ENCODE measurements at regions not wholly inside any gene's neighbourhood (a gene's known extent, or its start where the extent isn't known, plus 50 kb on each side); places are given as distances from the start of the nearest gene placed in this dataset.
"Not testable (repeated sequence)": the region's sequence is repeated elsewhere in the genome, so short reads cannot be mapped to it uniquely, and the experiment has no call there.

DNA sequence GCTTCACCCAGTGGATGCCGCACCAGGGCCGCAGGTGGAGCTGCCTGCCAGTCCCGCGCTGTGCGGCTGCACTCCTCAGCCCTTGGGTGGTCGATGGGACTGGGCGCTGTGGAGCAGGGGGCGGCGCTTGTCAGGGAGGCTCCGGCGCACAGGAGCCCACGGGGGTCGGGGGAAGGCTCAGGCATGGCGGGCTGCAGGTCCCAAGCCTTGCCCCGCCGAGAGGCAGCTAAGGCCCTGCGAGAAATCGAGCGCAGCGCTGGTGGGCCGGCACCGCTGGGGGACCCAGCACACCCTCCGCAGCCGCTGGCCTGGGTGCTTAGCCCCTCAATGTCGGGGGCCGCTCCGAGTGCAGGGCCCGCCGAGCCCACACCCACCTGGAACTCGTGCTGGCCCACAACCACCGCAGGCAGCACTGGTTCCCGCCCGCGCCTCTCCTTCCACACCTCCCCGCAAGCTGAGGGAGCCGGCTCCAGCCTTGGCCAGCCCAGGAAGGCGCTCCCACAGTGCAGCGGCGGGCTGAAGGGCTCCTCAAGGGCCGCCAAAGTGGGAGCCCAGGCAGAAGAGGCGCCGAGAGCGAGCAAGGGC lies 725.5 kb upstream of the CA10 start:
- H3K9me3 Mint-ChIP-seq, result peaks cover 31% of the 10 kb centered on the region
- H3K4me1 Mint-ChIP-seq (ENCODE audit: low read depth); H3K36me3 Mint-ChIP-seq (ENCODE audit: low read depth); H3K27ac Mint-ChIP-seq; DNase-seq (ENCODE audit: low spot score); H3K27me3 Mint-ChIP-seq (ENCODE audit: low read depth); H3K4me3 Mint-ChIP-seq: not testable (repeated sequence)

DNA sequence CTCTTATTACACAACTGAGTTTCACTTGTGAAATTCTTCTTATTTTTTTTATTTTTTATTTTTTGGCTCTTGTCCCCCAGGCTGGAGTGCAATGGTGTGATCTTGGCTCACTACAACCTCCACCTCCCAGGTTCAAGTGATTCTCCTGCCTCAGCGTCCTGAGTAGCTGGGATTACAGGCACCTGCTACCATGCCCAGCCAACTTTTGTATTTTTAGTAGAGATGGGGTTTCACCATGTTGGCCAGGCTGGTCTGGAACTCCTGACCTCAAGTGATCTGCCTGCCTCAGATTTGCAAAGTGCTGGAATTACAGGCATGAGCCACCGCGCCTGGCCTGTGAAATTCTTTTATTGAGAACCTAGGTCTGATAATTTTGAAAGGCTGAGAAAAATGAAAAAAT lies 688.3 kb upstream of the CA10 start:
- not testable (repeated sequence) for H3K4me1 Mint-ChIP-seq (ENCODE audit: low read depth); H3K27ac Mint-ChIP-seq; H3K36me3 Mint-ChIP-seq (ENCODE audit: low read depth); DNase-seq (ENCODE audit: low spot score); H3K4me3 Mint-ChIP-seq; H3K27me3 Mint-ChIP-seq (ENCODE audit: low read depth)
- peaks cover 16% of the 10 kb centered on the region for H3K9me3 Mint-ChIP-seq

DNA sequence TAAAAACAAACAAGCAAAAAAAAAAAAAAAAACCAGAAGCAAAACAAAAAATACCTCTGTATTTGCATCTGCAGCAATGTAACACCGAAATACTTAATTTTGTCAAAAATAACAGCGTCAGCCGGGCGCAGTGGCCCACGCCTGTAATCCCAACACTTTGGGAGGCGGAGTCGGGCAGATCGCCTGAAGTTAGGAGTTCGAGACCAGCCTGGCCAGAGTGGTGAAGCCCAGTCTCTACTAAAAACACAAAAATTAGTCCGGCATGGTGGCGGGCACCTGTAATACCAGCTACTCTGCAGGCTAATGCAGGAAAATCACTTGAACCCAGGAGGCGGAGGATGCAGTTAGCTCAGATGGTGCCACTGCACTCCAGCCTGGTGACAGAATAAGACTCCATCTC lies 683.5 kb upstream of the CA10 start:
- Mint-ChIP-seq H3K9me3 (peaks cover 33% of the 10 kb centered on the region), H3K27ac (no peak overlapping the region), H3K4me3 (no peak overlapping the region), H3K4me1 (ENCODE audit: low read depth) (no peaks in the 10 kb centered on the region), H3K36me3 (ENCODE audit: low read depth) (no peaks in the 10 kb centered on the region), H3K27me3 (ENCODE audit: low read depth) (no peaks in the 10 kb centered on the region)
- no peak for DNase-seq (ENCODE audit: low spot score)

DNA sequence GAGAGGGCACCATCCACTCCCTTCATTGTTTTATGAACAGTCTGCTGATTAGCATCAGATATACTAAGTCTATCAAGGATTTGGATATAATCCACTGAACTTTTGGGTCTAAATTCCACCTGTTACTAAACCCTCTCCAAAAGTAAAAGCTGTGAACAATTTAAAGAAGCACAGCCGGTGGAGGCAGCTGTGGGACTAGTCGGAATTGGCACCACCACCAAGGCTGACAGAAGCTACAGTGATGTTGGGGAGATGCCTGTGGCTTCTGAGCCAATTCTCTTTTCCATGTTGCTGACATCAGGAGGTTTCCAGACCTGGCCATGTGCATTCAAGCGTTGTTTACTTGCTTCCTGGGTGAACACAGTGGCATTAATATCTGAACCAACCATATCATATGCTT lies 679.0 kb upstream of the CA10 start:
- Mint-ChIP-seq H3K4me3 (no peak overlapping the region), H3K9me3 (peaks cover 30% of the 10 kb centered on the region), H3K4me1 (ENCODE audit: low read depth) (no peaks in the 10 kb centered on the region), H3K27me3 (ENCODE audit: low read depth) (no peaks in the 10 kb centered on the region), H3K36me3 (ENCODE audit: low read depth) (no peaks in the 10 kb centered on the region), H3K27ac (no peak overlapping the region)
- DNase-seq (ENCODE audit: low spot score), result no peak

DNA sequence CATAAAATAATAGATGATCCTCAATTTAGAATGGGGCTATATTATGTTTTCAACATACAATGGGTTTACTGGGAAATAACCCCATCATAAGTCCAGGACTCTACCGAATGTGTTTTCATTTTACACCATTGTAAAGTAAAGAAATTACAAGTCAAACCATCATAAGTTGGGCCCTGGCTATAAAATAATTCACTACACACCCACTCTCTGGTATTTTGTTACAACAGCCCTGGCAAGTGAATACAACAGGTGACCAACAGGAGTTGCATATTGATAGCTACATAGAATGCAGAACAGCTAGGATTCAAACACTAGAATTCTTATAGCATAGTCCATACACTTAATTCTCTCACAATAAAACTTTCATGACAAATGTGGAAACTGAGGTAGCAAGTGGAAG lies 673.0 kb upstream of the CA10 start:
- Mint-ChIP-seq H3K27ac (no peak overlapping the region), H3K36me3 (ENCODE audit: low read depth) (no peaks in the 10 kb centered on the region), H3K4me1 (ENCODE audit: low read depth) (no peaks in the 10 kb centered on the region), H3K9me3 (peaks cover 15% of the 10 kb centered on the region), H3K27me3 (ENCODE audit: low read depth) (no peaks in the 10 kb centered on the region), H3K4me3 (no peak overlapping the region)
- no peak for DNase-seq (ENCODE audit: low spot score)

DNA sequence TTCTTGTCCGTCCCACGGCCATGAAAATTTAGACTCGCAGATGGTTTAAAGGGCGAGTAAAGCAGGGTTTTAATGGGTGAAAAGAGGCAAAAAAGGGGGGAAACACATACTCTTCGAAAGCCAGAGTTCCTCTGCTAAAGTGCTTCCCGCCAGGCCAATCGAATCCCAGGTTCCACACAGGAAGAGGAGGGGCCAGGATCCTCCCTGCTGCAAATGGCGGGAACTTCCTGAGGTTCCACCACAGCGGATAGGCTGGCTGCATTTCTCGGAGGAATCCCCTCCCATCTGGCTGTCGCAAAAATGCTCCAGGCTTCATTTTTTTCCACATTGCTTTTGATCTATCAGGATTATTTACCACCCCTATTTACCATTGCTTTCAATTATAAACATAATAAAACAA lies 670.1 kb upstream of the CA10 start:
- Mint-ChIP-seq H3K9me3 (peaks cover 12% of the 10 kb centered on the region), H3K36me3 (ENCODE audit: low read depth) (no peaks in the 10 kb centered on the region), H3K27ac (no peak overlapping the region), H3K4me3 (no peak overlapping the region), H3K4me1 (ENCODE audit: low read depth) (no peaks in the 10 kb centered on the region), H3K27me3 (ENCODE audit: low read depth) (no peaks in the 10 kb centered on the region)
- DNase-seq (ENCODE audit: low spot score), result no peak

DNA sequence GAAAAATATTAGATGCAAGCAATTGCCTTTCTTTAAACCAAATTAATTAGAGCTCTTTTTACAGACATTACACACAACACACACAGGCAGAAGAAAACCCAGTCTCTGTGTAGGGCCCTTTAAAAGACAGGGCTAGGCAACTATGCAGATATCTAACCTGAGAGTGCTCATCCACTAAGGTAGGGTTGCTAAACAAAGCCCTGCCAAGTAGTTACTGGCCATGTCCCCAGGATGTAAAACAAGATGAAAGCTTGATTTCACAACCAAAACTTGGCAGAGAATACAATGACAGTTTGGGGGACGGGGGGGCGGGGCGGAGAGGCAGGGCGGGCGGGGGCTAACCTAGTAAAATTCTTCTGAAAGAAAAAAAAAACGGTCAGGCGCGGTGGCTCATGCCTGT lies 669.0 kb upstream of the CA10 start:
- Mint-ChIP-seq H3K4me3 (no peak overlapping the region), H3K27ac (no peak overlapping the region), H3K9me3 (peaks cover 8% of the 10 kb centered on the region), H3K4me1 (ENCODE audit: low read depth) (no peaks in the 10 kb centered on the region), H3K36me3 (ENCODE audit: low read depth) (no peaks in the 10 kb centered on the region), H3K27me3 (ENCODE audit: low read depth) (no peaks in the 10 kb centered on the region)
- no peak for DNase-seq (ENCODE audit: low spot score)

DNA sequence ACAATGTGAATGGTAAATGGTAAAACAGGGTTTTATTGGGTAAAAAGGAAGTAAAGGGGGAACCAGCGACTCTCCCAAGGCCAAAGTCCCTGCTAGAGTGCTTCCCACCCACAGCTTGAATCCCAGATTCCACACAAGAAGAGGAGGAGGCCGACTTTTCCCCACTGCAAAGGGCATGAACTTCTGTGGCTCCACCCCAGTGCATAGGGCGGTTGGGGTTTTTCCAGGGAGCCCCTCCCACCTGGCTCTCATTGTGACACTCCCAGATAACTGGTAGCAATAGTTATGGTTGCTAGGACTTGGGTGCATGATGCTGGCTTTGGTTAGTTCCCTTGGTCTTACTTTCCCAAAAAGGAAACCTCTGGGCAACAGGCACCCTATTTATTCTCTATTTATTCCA lies 666.0 kb upstream of the CA10 start:
- no peak overlapping the region for H3K27ac Mint-ChIP-seq
- no peak for DNase-seq (ENCODE audit: low spot score)
- no peaks in the 10 kb centered on the region for H3K36me3 Mint-ChIP-seq (ENCODE audit: low read depth)
- H3K27me3 Mint-ChIP-seq (ENCODE audit: low read depth), result no peaks in the 10 kb centered on the region
- H3K9me3 Mint-ChIP-seq, result peaks cover 7% of the 10 kb centered on the region
- no peak overlapping the region for H3K4me3 Mint-ChIP-seq
- no peaks in the 10 kb centered on the region for H3K4me1 Mint-ChIP-seq (ENCODE audit: low read depth)

DNA sequence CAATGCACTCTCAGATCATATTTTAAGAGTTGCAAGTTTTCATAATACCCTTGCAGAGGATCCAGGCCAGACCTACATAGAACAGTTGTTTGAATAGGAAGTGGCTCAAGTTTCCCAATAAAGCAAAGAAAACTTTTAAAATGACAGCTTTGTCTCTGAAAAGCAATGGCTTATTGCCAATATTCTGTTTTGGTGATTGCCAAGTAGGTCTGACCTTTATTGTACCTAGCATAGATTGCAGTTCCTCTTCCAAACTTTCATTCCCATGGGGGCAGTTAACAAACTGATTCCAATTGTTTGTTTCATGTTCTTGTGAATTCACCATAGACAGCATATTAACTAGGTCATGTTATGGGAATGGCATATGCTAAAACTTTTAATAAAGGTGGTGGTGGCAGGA lies 664.6 kb upstream of the CA10 start:
- Mint-ChIP-seq H3K4me3 (no peak overlapping the region), H3K27ac (no peak overlapping the region), H3K27me3 (ENCODE audit: low read depth) (no peaks in the 10 kb centered on the region), H3K9me3 (peaks cover 7% of the 10 kb centered on the region), H3K36me3 (ENCODE audit: low read depth) (no peaks in the 10 kb centered on the region), H3K4me1 (ENCODE audit: low read depth) (no peaks in the 10 kb centered on the region)
- DNase-seq (ENCODE audit: low spot score), result no peak

DNA sequence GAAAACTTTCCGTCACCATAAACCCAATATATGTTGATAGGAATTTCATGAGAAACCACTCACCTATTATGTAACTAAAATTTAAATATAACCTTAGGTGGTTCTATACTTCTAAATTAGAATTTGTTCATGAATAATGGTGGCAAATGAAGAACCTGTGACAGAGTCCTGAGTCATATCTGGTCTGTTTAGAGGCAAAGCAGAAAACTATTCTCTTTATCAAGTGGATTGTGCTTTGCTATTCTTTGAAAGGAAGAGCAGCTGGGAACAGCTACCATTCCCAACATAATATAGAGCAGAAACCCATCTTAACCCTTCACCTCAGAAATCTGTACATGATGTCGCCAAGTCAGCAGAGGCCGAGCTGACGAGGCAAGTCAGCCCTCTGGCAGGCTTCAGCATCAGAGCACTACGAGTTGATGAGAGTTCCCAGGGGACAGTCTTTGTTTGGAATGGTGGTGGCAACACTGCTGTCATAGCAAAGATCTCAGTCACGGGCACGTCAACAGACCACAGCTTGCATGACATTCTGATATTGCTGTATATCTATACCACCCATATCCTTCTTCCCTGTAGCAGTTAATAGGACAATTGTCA lies 631.9 kb upstream of the CA10 start:
- no peak overlapping the region for H3K27ac Mint-ChIP-seq
- no peaks in the 10 kb centered on the region for H3K4me1 Mint-ChIP-seq (ENCODE audit: low read depth)
- no peak for DNase-seq (ENCODE audit: low spot score)
- peaks cover 14% of the 10 kb centered on the region for H3K9me3 Mint-ChIP-seq
- no peak overlapping the region for H3K4me3 Mint-ChIP-seq
- H3K27me3 Mint-ChIP-seq (ENCODE audit: low read depth), result no peaks in the 10 kb centered on the region
- no peaks in the 10 kb centered on the region for H3K36me3 Mint-ChIP-seq (ENCODE audit: low read depth)

DNA sequence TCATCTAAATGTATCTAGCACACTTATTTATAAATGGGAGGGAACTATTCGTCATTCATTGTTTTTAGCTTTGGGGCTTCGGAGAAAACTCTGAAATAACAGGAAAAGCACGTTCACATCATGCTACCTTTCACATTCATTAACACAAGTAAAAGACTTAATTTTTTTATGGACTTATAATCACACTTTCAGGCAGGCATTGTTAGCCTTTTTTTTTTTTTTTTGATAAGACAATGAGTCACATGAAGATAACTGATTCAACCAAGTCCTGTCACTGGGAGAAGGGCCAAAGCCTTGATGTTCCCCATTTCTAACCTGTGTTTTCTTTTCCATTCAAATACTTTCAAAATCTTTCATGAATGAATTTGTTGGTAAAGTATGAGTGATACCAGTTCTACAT lies 631.3 kb upstream of the CA10 start:
- no peak overlapping the region for H3K27ac Mint-ChIP-seq
- H3K36me3 Mint-ChIP-seq (ENCODE audit: low read depth), result no peaks in the 10 kb centered on the region
- no peaks in the 10 kb centered on the region for H3K27me3 Mint-ChIP-seq (ENCODE audit: low read depth)
- no peak for DNase-seq (ENCODE audit: low spot score)
- H3K4me3 Mint-ChIP-seq, result no peak overlapping the region
- H3K9me3 Mint-ChIP-seq, result peaks cover 18% of the 10 kb centered on the region
- H3K4me1 Mint-ChIP-seq (ENCODE audit: low read depth), result no peaks in the 10 kb centered on the region

DNA sequence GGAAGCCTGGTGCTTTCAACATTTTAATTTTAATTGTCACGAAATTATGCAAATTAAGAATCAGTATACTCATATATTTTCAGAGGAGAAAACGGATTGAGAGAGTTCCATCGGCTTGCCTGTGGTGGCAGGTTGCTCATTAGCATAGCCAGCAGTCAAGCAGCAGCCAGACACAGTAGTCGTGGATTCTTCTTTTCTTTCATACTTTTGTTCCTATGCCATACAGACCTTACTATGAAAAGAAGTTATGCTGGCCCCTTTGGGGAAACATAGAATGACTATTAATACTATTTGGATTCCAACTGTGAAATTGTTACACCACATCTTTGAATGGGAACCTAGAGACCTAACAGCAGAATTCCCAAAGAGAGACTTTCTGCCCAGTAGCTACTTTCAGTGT lies 617.7 kb upstream of the CA10 start:
- Mint-ChIP-seq H3K27me3 (ENCODE audit: low read depth) (no peaks in the 10 kb centered on the region), H3K27ac (no peak overlapping the region), H3K4me1 (ENCODE audit: low read depth) (no peaks in the 10 kb centered on the region), H3K9me3 (peaks cover 13% of the 10 kb centered on the region), H3K4me3 (no peak overlapping the region), H3K36me3 (ENCODE audit: low read depth) (no peaks in the 10 kb centered on the region)
- DNase-seq (ENCODE audit: low spot score), result no peak

DNA sequence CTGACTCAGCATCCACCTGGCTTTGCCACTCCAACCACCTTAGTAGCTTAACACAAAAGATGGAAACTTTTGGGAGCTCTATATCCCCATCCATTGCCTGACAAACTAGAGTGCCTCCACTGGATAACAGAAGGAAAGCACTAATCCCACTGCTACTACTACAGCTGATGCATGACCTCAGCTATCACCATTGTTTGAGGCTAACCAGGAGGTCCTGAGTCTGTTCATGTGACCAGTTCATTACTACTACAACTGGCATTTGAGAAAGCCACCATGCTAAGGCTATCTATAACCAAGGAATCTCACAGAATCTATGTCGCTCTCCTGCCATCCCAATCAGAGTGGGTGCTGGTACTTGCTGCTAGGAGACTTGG lies 604.3 kb upstream of the CA10 start:
- H3K36me3 Mint-ChIP-seq (ENCODE audit: low read depth), result no peaks in the 10 kb centered on the region

DNA sequence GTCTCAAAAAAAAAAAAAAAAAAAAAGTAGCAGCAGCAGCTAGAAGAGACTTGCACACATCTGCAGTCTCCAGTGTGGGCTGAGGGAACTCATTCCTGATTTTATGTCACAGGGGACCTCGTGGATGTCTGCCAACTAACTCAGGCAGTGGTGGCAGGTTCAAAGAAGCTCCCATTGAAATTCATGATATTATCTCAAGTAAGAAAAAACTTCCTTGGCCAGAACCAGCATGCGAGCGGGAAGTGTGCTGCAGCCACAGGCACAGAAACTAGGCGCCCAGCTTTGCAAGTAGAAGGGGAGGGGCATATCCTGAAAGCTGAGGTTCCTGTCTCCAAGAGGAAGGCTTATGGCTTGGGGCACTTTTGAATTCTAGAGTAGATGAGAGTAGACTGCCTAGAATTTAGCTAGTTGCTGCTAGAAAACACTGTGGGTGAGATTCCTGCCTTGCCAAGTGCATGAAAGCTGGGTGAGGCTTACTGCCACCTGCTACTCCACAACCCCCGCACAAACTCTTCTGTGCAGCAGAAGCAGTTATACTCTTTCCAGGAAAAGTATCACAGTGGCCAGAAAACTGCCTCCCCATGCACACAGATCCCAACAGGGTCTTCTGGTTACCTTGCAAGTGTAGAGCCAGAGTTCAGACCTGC lies 603.8 kb upstream of the CA10 start:
- Mint-ChIP-seq H3K27me3 (ENCODE audit: low read depth) (no peaks in the 10 kb centered on the region), H3K4me3 (no peak overlapping the region), H3K27ac (no peak overlapping the region), H3K36me3 (ENCODE audit: low read depth) (no peaks in the 10 kb centered on the region), H3K9me3 (peaks cover 25% of the 10 kb centered on the region), H3K4me1 (ENCODE audit: low read depth) (no peaks in the 10 kb centered on the region)
- DNase-seq (ENCODE audit: low spot score), result no peak

More for the DNA sequence above, 604.3 kb upstream of the CA10 start:
- no peak overlapping the region for H3K4me3 Mint-ChIP-seq
- H3K27ac Mint-ChIP-seq, result no peak overlapping the region
- no peaks in the 10 kb centered on the region for H3K4me1 Mint-ChIP-seq (ENCODE audit: low read depth)
- H3K27me3 Mint-ChIP-seq (ENCODE audit: low read depth), result no peaks in the 10 kb centered on the region
- DNase-seq (ENCODE audit: low spot score), result no peak
- peaks cover 27% of the 10 kb centered on the region for H3K9me3 Mint-ChIP-seq

DNA sequence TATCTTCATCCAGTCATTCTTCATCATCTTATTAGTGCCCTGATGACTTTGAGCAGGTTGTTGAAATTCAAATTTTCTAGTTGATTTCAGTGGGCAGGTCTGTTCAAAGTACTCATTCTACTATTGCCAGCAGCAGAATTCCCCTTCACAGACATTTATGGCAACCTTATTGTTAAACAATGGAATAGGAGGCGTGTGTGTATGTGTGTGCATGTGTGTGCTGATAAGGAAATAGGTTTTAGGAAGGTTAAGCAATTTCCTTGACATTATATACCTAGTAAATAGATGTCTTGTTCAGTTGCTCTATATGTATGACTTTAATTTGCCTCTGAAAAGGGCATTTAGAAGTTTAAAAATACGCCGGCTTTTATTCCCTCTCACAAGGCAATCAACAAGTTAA lies 601.4 kb upstream of the CA10 start:
- H3K27ac Mint-ChIP-seq, result no peak overlapping the region
- H3K4me1 Mint-ChIP-seq (ENCODE audit: low read depth), result no peaks in the 10 kb centered on the region
- no peaks in the 10 kb centered on the region for H3K27me3 Mint-ChIP-seq (ENCODE audit: low read depth)
- no peak overlapping the region for H3K4me3 Mint-ChIP-seq
- H3K9me3 Mint-ChIP-seq, result peaks cover 11% of the 10 kb centered on the region
- no peak for DNase-seq (ENCODE audit: low spot score)
- no peaks in the 10 kb centered on the region for H3K36me3 Mint-ChIP-seq (ENCODE audit: low read depth)

Measured in T-helper 2 cell treated with Interferon-gamma antibody and Interleukin-4, amounts not matched to agents 5 μg/mL and 100 μg/mL, for 36 hours (primary cell).